H9 (cell line): ENCODE measurements at regions not wholly inside any gene's neighbourhood (a gene's known extent, or its start where the extent isn't known, plus 50 kb on each side); places are given as distances from the start of the nearest gene placed in this dataset.

Source experiments
- DNase-seq: peaks from one replicate; pipeline ENCODE4 v3.0.0-alpha.2; 2017
- H2AFZ ChIP-seq: one replicate; pipeline ENCODE4 v1.6.1; 2013; ENCODE audit warnings: mild to moderate bottlenecking, low read length, control low read depth, moderate library complexity
- H2AK5ac ChIP-seq: 2 replicates; pipeline ENCODE4 v1.6.1; 2013; ENCODE audit warnings: low read length, control low read depth, mixed read lengths; ENCODE audit not compliant: insufficient read length
- H2BK120ac ChIP-seq: one replicate; pipeline ENCODE4 v1.6.1; 2013; ENCODE audit warnings: low read depth, mild to moderate bottlenecking, low read length, control low read depth, inconsistent platforms; ENCODE audit not compliant: poor library complexity, severe bottlenecking
- H2BK12ac ChIP-seq: 2 replicates; pipeline ENCODE4 v1.6.1; 2013; ENCODE audit warnings: low read length, control low read depth, mixed read lengths, low read depth; ENCODE audit not compliant: insufficient read length
- H2BK15ac ChIP-seq: 2 replicates; pipeline ENCODE4 v1.6.1; 2013; ENCODE audit warnings: low read depth, low read length, control low read depth
- H2BK20ac ChIP-seq: one replicate; pipeline ENCODE4 v1.6.1; 2013; ENCODE audit warnings: low read depth, mild to moderate bottlenecking, low read length, control low read depth, inconsistent platforms; ENCODE audit not compliant: poor library complexity, severe bottlenecking
- H2BK5ac ChIP-seq: 2 replicates; pipeline ENCODE4 v1.6.1; 2013; ENCODE audit warnings: low read length, control low read depth, mixed read lengths; ENCODE audit not compliant: insufficient read length
- H3K14ac ChIP-seq: 2 replicates; pipeline ENCODE4 v1.6.1; 2013; ENCODE audit warnings: low read length, control low read depth; ENCODE audit not compliant: insufficient read depth
- H3K18ac ChIP-seq: 2 replicates; pipeline ENCODE4 v1.6.1; 2013; ENCODE audit warnings: low read depth, mild to moderate bottlenecking, mixed read lengths, low read length, control low read depth; ENCODE audit not compliant: insufficient read length
- H3K23ac ChIP-seq: 2 replicates; pipeline ENCODE4 v1.6.1; 2013; ENCODE audit warnings: low read length, control low read depth, mixed read lengths, low read depth; ENCODE audit not compliant: insufficient read length
- H3K23me2 ChIP-seq: 2 replicates; pipeline ENCODE4 v1.6.1; 2013; ENCODE audit warnings: low read depth, mild to moderate bottlenecking, mixed read lengths, low read length, control low read depth; ENCODE audit not compliant: insufficient read length, poor library complexity, severe bottlenecking
- H3K27ac ChIP-seq: 2 replicates; pipeline ENCODE4 v1.5.1; 2013; ENCODE audit warnings: low read length, control low read depth, mixed read lengths, low read depth; ENCODE audit not compliant: insufficient read length
- H3K27me3 ChIP-seq: 2 replicates; pipeline ENCODE4 v1.6.1; 2013; ENCODE audit warnings: low read length, control low read depth, inconsistent platforms; ENCODE audit not compliant: insufficient read depth
- H3K4ac ChIP-seq: 2 replicates; pipeline ENCODE4 v1.6.1; 2013; ENCODE audit warnings: low read depth, mild to moderate bottlenecking, control low read depth, inconsistent platforms, low read length, moderate library complexity
- H3K4me1 ChIP-seq: 2 replicates; pipeline ENCODE4 v1.6.1; 2013; ENCODE audit warnings: low read length, control low read depth, inconsistent platforms; ENCODE audit not compliant: insufficient read depth
- H3K4me2 ChIP-seq: 2 replicates; pipeline ENCODE4 v1.6.1; 2013; ENCODE audit warnings: low read length, control low read depth, mixed read lengths; ENCODE audit not compliant: insufficient read length, insufficient read depth
- H3K56ac ChIP-seq: 2 replicates; pipeline ENCODE4 v1.6.1; 2013; ENCODE audit warnings: low read depth, mild to moderate bottlenecking, mixed read lengths, low read length, control low read depth; ENCODE audit not compliant: insufficient read length
- H3K79me1 ChIP-seq: 2 replicates; pipeline ENCODE4 v1.6.1; 2013; ENCODE audit warnings: low read depth, mild to moderate bottlenecking, moderate library complexity, low read length, control low read depth, inconsistent platforms; ENCODE audit not compliant: insufficient read depth, poor library complexity, severe bottlenecking
- H3K79me2 ChIP-seq: 2 replicates; pipeline ENCODE4 v1.6.1; 2013; ENCODE audit warnings: low read length, control low read depth, inconsistent platforms; ENCODE audit not compliant: insufficient read depth
- H3K9ac ChIP-seq: 2 replicates; pipeline ENCODE4 v1.6.1; 2013; ENCODE audit warnings: low read length, control low read depth, mixed read lengths; ENCODE audit not compliant: insufficient read length; ENCODE audit errors: extremely low read depth
- H3K9me3 ChIP-seq: one replicate; pipeline ENCODE4 v1.6.1; 2013; ENCODE audit warnings: low read depth, low read length, inconsistent platforms; ENCODE audit not compliant: control insufficient read depth
- H3T11ph ChIP-seq: one replicate; pipeline ENCODE4 v1.6.1; 2013; ENCODE audit warnings: mild to moderate bottlenecking, low read length, control low read depth, inconsistent platforms
- H4K20me1 ChIP-seq: one replicate; pipeline ENCODE4 v1.6.1; 2013; ENCODE audit not compliant: control insufficient read depth, insufficient read length, insufficient read depth
- H4K5ac ChIP-seq: 2 replicates; pipeline ENCODE4 v1.6.1; 2013; ENCODE audit warnings: low read depth, mild to moderate bottlenecking, mixed read lengths, low read length, control low read depth; ENCODE audit not compliant: insufficient read length
- H4K8ac ChIP-seq: replicated peaks from 2 replicates; pipeline ENCODE4 v1.6.1; 2013; ENCODE audit warnings: low read length, control low read depth, mixed read lengths, low read depth; ENCODE audit not compliant: insufficient read length
- H4K91ac ChIP-seq: 2 replicates; pipeline ENCODE4 v1.6.1; 2013; ENCODE audit warnings: low read depth, mild to moderate bottlenecking, moderate library complexity, mixed read lengths, low read length, control low read depth; ENCODE audit not compliant: insufficient read length
- H3K27ac Mint-ChIP-seq, 3 experiments: 2 replicates in 2 of 3; 3 replicates in 1 of 3; pipeline ENCODE4 v1.8.0; 2020 to 2021; ENCODE audit warnings: mixed read lengths in 3 of 3, mild to moderate bottlenecking in 1 of 3, moderate library complexity in 1 of 3
- H3K27me3 Mint-ChIP-seq: 2 replicates; pipeline ENCODE4 v1.8.0; 2021; ENCODE audit warnings: low read depth, mild to moderate bottlenecking, moderate library complexity, mixed read lengths
- H3K36me3 Mint-ChIP-seq, 3 experiments: 2 replicates in 2 of 3; 3 replicates in 1 of 3; pipeline ENCODE4 v1.8.0; 2020 to 2021; ENCODE audit warnings: low read depth in 3 of 3, mixed read lengths in 3 of 3; ENCODE audit not compliant: insufficient read depth in 1 of 3
- H3K4me1 Mint-ChIP-seq, 2 experiments: 2 replicates each; pipeline ENCODE4 v1.8.0; 2020; ENCODE audit warnings: mixed read lengths in 2 of 2
- H3K4me3 Mint-ChIP-seq, 2 experiments: 2 replicates in 1 of 2; 3 replicates in 1 of 2; pipeline ENCODE4 v1.8.0; 2020 to 2021; ENCODE audit warnings: mild to moderate bottlenecking in 2 of 2, mixed read lengths in 2 of 2, moderate library complexity in 1 of 2
- H3K9me3 Mint-ChIP-seq, 2 experiments: 2 replicates in 1 of 2; 3 replicates in 1 of 2; pipeline ENCODE4 v1.8.0; 2020; ENCODE audit warnings: mild to moderate bottlenecking in 2 of 2, mixed read lengths in 2 of 2, moderate library complexity in 1 of 2
- WGBS: extraction: QIAGEN DNeasy Blood & Tissue Kit; methylation state at CpG from one replicate; pipeline ENCODE4 v1.1.7; 2013; ENCODE audit warnings: missing lambda C conversion rate, low lambda C conversion rate, mixed read lengths; ENCODE audit not compliant: insufficient read length; ENCODE audit errors: extremely low coverage; 5-methylcytosine and 5-hydroxymethylcytosine counted together
- TF ChIP-seq, protein P1 (sequence below): fragments of 200-600 bp; sonication (generic); conservative IDR thresholded peaks from 3 replicates; pipeline ENCODE4 v1.8.0; 2021; ENCODE audit warnings: antibody characterized with exemption, mild to moderate bottlenecking

- H3K9ac ChIP-seq: no peak overlapping the region
- no peak overlapping the region for H2BK120ac ChIP-seq
- H2BK15ac ChIP-seq: no peak overlapping the region
- H2AK5ac ChIP-seq: no peak overlapping the region
- WGBS: no CpG with 5 or more reads among the region's 1 CpG
- no peak overlapping the region for H2BK20ac ChIP-seq
- no peak overlapping the region for H3K4ac ChIP-seq
- Mint-ChIP-seq H3K4me3 (no peak overlapping the region), H3K4me1 (no peaks in the 10 kb centered on the region), H3K9me3 (peaks cover 0 to 6% of the 10 kb centered on the region in 2 experiments; a peak in 4 of 5 replicates), H3K27ac (no peak overlapping the region), H3K27me3 (no peaks in the 10 kb centered on the region; the same call in 1 of the 2 replicates), H3K36me3 (no peaks in the 10 kb centered on the region; a peak in 1 of 7 replicates)
- H4K5ac ChIP-seq: no peak overlapping the region
- H3K23ac ChIP-seq: no peak overlapping the region
- no peak overlapping the region for H2BK5ac ChIP-seq
- H3K4me2 ChIP-seq: no peak overlapping the region
- TF ChIP-seq, protein P1, sequence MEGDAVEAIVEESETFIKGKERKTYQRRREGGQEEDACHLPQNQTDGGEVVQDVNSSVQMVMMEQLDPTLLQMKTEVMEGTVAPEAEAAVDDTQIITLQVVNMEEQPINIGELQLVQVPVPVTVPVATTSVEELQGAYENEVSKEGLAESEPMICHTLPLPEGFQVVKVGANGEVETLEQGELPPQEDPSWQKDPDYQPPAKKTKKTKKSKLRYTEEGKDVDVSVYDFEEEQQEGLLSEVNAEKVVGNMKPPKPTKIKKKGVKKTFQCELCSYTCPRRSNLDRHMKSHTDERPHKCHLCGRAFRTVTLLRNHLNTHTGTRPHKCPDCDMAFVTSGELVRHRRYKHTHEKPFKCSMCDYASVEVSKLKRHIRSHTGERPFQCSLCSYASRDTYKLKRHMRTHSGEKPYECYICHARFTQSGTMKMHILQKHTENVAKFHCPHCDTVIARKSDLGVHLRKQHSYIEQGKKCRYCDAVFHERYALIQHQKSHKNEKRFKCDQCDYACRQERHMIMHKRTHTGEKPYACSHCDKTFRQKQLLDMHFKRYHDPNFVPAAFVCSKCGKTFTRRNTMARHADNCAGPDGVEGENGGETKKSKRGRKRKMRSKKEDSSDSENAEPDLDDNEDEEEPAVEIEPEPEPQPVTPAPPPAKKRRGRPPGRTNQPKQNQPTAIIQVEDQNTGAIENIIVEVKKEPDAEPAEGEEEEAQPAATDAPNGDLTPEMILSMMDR: no peak
- H3K14ac ChIP-seq: no peak overlapping the region
- H3K23me2 ChIP-seq: no peaks in the 10 kb centered on the region
- H3K56ac ChIP-seq: no peak overlapping the region
- no peaks in the 10 kb centered on the region for H3K9me3 ChIP-seq
- H3K27ac ChIP-seq: no peak overlapping the region
- no peaks in the 10 kb centered on the region for H3K27me3 ChIP-seq
- no peak overlapping the region for H4K8ac ChIP-seq
- no peaks in the 10 kb centered on the region; the same call in 1 of the 2 replicates for H3K79me2 ChIP-seq
- H3T11ph ChIP-seq: no peak overlapping the region
- H3K79me1 ChIP-seq: no peaks in the 10 kb centered on the region
- H3K18ac ChIP-seq: no peak overlapping the region
- H2BK12ac ChIP-seq: no peak overlapping the region
- no peaks in the 10 kb centered on the region for H3K4me1 ChIP-seq
- H4K20me1 ChIP-seq: no peaks in the 10 kb centered on the region
- DNase-seq: no peak
- no peak overlapping the region for H2AFZ ChIP-seq
- H4K91ac ChIP-seq: no peak overlapping the region
Measured at GRCh38 chr6:135592276-135592675, 94.7 kb upstream of the AHI1 start.
